Left colon (tissue), 2 donors: ENCODE measurements at regions not wholly inside any gene's neighbourhood (a gene's known extent, or its start where the extent isn't known, plus 50 kb on each side); places are given as distances from the start of the nearest gene placed in this dataset.

Experiments
- ATAC-seq: fragments of 200-7000 bp; cut with Tn5 transposase; one replicate; pipeline ENCODE4 v1.9.1; 2020; ENCODE audit warnings: mild to moderate bottlenecking, moderate library complexity
- DNase-seq, 2 donors: peaks; one replicate each; pipeline ENCODE4 v3.0.0-alpha.2; 2020
- intact Hi-C, 2 donors: fragments of 100-400 bp; cut with DNase I in 1 of 2; cut with micrococcal nuclease in 1 of 2; formaldehyde crosslinking; loops; one replicate each; pipeline versions ENCODE4 v1.11.2 to v1.14.0; 2022; cut with DNase I, micrococcal nuclease
- donor health status: DM: no; HTN: no; CAD: no.
- donor health status: DM: yes; HTN: yes; CAD: no.

DNA sequence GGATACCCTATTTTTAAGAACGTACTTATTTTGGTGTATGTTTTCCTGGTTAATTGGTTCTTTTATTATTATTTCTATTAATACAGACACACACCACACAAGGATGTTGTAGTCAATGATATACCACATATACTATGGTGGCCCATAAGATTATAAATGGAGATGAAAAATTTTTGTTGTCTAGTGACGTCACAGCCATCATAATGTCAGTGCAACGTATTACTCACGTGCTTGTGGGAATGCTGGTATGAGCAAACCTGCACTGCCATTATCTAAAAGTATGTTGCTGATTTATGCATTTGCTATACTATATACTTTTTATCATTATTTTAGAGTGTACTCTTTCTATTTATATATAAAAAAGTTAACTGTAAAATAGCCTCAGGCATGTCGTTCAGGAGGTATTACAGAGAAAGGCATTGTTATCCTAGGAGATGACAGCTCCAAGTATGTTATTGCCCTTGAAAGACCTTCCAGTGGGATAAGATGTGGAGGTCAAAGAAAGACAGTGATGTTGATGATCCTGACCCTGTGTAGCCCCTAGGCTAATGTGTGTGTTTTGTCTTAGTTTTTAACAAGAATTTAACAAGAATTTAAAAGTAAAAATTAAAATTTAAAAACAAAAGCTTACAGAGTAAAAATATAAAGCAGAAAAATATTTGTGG, 65.6 kb upstream of the SGCD start:
- ATAC-seq (no peak), DNase-seq (no peak)
- intact Hi-C loops, result no loop called here

GRCh38 chr5:156271569-156271968, 55.4 kb upstream of the SGCD start:
- no peak for ATAC-seq
- intact Hi-C loops, result no loop called here
- no peak for DNase-seq

DNA sequence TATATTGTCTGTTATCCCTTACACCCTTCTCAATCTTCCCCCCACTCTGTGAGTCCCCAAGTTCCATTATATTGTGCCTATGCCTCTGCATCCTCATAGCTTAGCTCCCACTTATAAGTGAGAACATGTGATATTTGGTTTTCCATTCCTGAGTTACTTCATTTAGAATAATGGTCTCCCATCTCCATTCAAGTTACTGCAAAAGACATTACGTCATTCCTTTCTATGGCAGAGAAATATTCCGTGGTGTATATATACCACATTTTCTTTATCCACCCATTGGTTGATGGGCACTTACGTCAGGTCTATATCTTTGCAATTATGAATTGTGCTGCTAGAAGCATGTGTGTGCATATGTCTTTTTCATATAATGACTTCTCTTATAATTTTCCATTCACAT, 54.8 kb upstream of the SGCD start:
- intact Hi-C loops, result no loop called here
- ATAC-seq, result no peak
- DNase-seq, result no peak

GRCh38 chr5:156273325-156273724, 53.6 kb upstream of the SGCD start:
- intact Hi-C loops, result no loop called here
- no peak for ATAC-seq
- DNase-seq, result no peak

- no peak for ATAC-seq
- DNase-seq, result no peak
- intact Hi-C loops, result no loop called here
Measured at GRCh38 chr5:156274453-156274852, 52.5 kb upstream of the SGCD start.
